PC-9 (cell line): ENCODE measurements at regions not wholly inside any gene's neighbourhood (a gene's known extent, or its start where the extent isn't known, plus 50 kb on each side); places are given as distances from the start of the nearest gene placed in this dataset.

Experiments
- CTCF ChIP-seq: fragments of 200-600 bp; sonication (generic); conservative IDR thresholded peaks from 2 replicates; pipeline ENCODE4 v1.6.1; 2017; ENCODE audit warnings: mixed run types, antibody characterized with exemption, mild to moderate bottlenecking, moderate library complexity
- EZH2 ChIP-seq: fragments of 200-600 bp; sonication (generic); IDR thresholded peaks from 2 replicates; pipeline ENCODE4 v1.8.0; 2017; ENCODE audit warnings: antibody characterized with exemption, low read depth

GRCh38 chr3:193972832-193973231 is 163.1 kb upstream of the HES1 start:
- no peak for TF ChIP-seq EZH2
- TF ChIP-seq CTCF = no peak
